ENCODE measurements at regions not wholly inside any gene's neighbourhood (a gene's known extent, or its start where the extent isn't known, plus 50 kb on each side); places are given as distances from the start of the nearest gene placed in this dataset.

- no peaks in the 10 kb centered on the region; the same call in 1 of the 2 replicates for H3K9me3 Mint-ChIP-seq
- H3K4me1 Mint-ChIP-seq (ENCODE audit: low read depth): no peaks in the 10 kb centered on the region
- no peaks in the 10 kb centered on the region for H3K27me3 Mint-ChIP-seq (ENCODE audit: insufficient read depth)
- TF ChIP-seq CTCF (IDR thresholded peaks at IDR 0.05): no peak
- DNase-seq: no peak
- no peak overlapping the region for H3K4me3 Mint-ChIP-seq
- H3K36me3 Mint-ChIP-seq (ENCODE audit: low read depth): no peaks in the 10 kb centered on the region
- no peak overlapping the region for H3K27ac Mint-ChIP-seq
Measured at GRCh38 chr18:64713284-64713683, 564.4 kb upstream of the LINC00305 start.

- Mint-ChIP-seq H3K4me1 (ENCODE audit: low read depth) (no peaks in the 10 kb centered on the region), H3K27ac (no peak overlapping the region), H3K27me3 (ENCODE audit: insufficient read depth) (no peaks in the 10 kb centered on the region), H3K36me3 (ENCODE audit: low read depth) (no peaks in the 10 kb centered on the region), H3K4me3 (no peak overlapping the region), H3K9me3 (peaks cover 4% of the 10 kb centered on the region)
- no peak for DNase-seq
- TF ChIP-seq CTCF (IDR thresholded peaks at IDR 0.05): no peak
Measured at GRCh38 chr18:64712035-64712434, 563.1 kb upstream of the LINC00305 start.

- Mint-ChIP-seq H3K4me1 (ENCODE audit: low read depth) (no peaks in the 10 kb centered on the region), H3K9me3 (peaks cover 8% of the 10 kb centered on the region), H3K4me3 (no peak overlapping the region), H3K27ac (no peak overlapping the region), H3K27me3 (ENCODE audit: insufficient read depth) (no peaks in the 10 kb centered on the region), H3K36me3 (ENCODE audit: low read depth) (no peaks in the 10 kb centered on the region)
- TF ChIP-seq CTCF (IDR thresholded peaks at IDR 0.05): no peak
- no peak for DNase-seq
Measured at GRCh38 chr18:64710105-64710861, 561.4 kb upstream of the LINC00305 start.

GRCh38 chr18:64707052-64707451 is 558.2 kb upstream of the LINC00305 start:
- Mint-ChIP-seq H3K27ac (no peak overlapping the region), H3K9me3 (peaks cover 17% of the 10 kb centered on the region), H3K36me3 (ENCODE audit: low read depth) (no peaks in the 10 kb centered on the region), H3K4me3 (no peak overlapping the region), H3K27me3 (ENCODE audit: insufficient read depth) (no peaks in the 10 kb centered on the region), H3K4me1 (ENCODE audit: low read depth) (no peaks in the 10 kb centered on the region)
- DNase-seq: no peak
- no peak for TF ChIP-seq CTCF (IDR thresholded peaks at IDR 0.05)

- Mint-ChIP-seq H3K9me3 (peaks cover 28% of the 10 kb centered on the region), H3K4me1 (ENCODE audit: low read depth) (no peaks in the 10 kb centered on the region), H3K27ac (no peak overlapping the region), H3K36me3 (ENCODE audit: low read depth) (no peaks in the 10 kb centered on the region), H3K27me3 (ENCODE audit: insufficient read depth) (no peaks in the 10 kb centered on the region), H3K4me3 (no peak overlapping the region)
- no peak for DNase-seq
- TF ChIP-seq CTCF (IDR thresholded peaks at IDR 0.05): no peak
Measured at GRCh38 chr18:64699081-64699480, 550.2 kb upstream of the LINC00305 start.
